ENCODE measurements at regions not wholly inside any gene's neighbourhood (a gene's known extent, or its start where the extent isn't known, plus 50 kb on each side); places are given as distances from the start of the nearest gene placed in this dataset.

GRCh38 chr6:91802431-91802830 is 1215.6 kb upstream of the MAP3K7 start:
- Histone ChIP-seq H3K36me3 (ENCODE audit: low read depth) (no peaks in the 10 kb centered on the region), H3K9me3 (no peaks in the 10 kb centered on the region), H3K4me1 (ENCODE audit: low read depth) (no peaks in the 10 kb centered on the region), H3K4me3 (no peak overlapping the region)
- DNase-seq, result no peak
- no peak for ATAC-seq
- TF ChIP-seq, protein P1, sequence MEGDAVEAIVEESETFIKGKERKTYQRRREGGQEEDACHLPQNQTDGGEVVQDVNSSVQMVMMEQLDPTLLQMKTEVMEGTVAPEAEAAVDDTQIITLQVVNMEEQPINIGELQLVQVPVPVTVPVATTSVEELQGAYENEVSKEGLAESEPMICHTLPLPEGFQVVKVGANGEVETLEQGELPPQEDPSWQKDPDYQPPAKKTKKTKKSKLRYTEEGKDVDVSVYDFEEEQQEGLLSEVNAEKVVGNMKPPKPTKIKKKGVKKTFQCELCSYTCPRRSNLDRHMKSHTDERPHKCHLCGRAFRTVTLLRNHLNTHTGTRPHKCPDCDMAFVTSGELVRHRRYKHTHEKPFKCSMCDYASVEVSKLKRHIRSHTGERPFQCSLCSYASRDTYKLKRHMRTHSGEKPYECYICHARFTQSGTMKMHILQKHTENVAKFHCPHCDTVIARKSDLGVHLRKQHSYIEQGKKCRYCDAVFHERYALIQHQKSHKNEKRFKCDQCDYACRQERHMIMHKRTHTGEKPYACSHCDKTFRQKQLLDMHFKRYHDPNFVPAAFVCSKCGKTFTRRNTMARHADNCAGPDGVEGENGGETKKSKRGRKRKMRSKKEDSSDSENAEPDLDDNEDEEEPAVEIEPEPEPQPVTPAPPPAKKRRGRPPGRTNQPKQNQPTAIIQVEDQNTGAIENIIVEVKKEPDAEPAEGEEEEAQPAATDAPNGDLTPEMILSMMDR (IDR thresholded peaks at IDR 0.05), result no peak
- intact Hi-C loops (cut with DNase I, micrococcal nuclease), result no loop called here

DNA sequence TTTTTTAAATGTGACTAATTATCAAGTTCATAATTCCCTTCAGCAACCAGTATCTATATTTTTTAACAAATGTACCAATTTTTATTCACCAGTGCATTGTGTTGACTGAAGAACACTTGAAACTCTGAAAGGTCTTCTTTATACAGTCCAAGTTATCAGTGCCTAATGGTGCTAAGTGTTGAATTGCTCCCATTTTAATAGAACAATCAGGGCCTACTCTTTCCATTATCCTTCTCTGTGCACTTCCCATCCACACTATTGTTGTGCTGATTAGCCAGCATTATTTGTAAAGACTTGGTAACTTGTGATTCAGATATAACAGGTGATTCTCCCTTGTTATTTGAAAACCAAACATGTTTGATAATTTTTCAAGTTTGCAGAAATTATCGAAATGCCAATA is 1209.7 kb upstream of the MAP3K7 start:
- DNase-seq (no peak), ATAC-seq (no peak)
- Histone ChIP-seq H3K36me3 (ENCODE audit: low read depth) (no peaks in the 10 kb centered on the region), H3K9me3 (no peaks in the 10 kb centered on the region), H3K4me3 (no peak overlapping the region), H3K4me1 (ENCODE audit: low read depth) (no peaks in the 10 kb centered on the region)
- TF ChIP-seq, protein P1 (IDR thresholded peaks at IDR 0.05), result no peak
- intact Hi-C loops (cut with DNase I, micrococcal nuclease), result no loop called here

GRCh38 chr6:91788501-91788900 is 1201.6 kb upstream of the MAP3K7 start:
- no peak for DNase-seq
- Histone ChIP-seq H3K4me1 (ENCODE audit: low read depth) (no peaks in the 10 kb centered on the region), H3K36me3 (ENCODE audit: low read depth) (no peaks in the 10 kb centered on the region), H3K9me3 (no peaks in the 10 kb centered on the region), H3K4me3 (no peak overlapping the region)
- TF ChIP-seq, protein P1 (IDR thresholded peaks at IDR 0.05), result no peak
- no peak for ATAC-seq
- intact Hi-C loops (cut with DNase I, micrococcal nuclease), result no loop called here

DNA sequence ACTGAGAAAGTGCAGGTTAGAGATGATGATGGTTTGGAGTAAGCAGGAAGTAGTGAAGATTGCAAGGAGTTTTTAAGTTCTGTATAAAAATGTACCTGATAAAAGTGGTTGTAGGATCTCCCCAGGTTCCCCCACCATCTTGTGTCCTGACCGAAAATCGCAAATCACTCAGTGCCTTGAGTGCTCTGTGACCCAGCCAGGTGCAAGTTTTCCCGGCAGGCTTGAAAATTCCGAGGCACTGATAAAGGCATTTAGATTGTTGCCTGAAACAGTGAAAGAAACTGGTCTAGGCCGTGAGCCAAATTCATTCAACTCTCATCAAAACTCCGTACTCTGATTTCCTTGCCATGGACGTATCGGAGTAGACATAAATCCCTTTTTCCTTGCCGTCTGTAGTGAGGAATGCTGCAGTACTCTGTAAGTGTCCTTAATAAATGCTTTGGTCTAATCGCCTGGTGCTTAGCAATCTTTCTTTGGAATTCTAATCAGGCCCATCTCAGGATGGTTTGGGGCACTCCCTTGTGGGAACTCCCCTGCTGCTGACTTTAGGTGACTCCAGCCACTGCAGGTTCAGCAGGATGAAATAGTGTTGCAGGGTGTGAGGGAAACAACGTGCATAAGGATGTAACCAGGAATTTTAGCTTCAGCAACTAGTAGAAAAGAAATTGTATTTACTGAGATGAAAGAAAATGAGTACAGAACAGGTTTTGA is 1199.8 kb upstream of the MAP3K7 start:
- intact Hi-C loops (cut with DNase I, micrococcal nuclease), result no loop called here
- ATAC-seq (no peak), DNase-seq (no peak)
- Histone ChIP-seq H3K4me1 (ENCODE audit: low read depth) (no peaks in the 10 kb centered on the region), H3K4me3 (no peak overlapping the region), H3K36me3 (ENCODE audit: low read depth) (no peaks in the 10 kb centered on the region), H3K9me3 (no peaks in the 10 kb centered on the region)
- TF ChIP-seq, protein P1 (IDR thresholded peaks at IDR 0.05), result no peak

DNA sequence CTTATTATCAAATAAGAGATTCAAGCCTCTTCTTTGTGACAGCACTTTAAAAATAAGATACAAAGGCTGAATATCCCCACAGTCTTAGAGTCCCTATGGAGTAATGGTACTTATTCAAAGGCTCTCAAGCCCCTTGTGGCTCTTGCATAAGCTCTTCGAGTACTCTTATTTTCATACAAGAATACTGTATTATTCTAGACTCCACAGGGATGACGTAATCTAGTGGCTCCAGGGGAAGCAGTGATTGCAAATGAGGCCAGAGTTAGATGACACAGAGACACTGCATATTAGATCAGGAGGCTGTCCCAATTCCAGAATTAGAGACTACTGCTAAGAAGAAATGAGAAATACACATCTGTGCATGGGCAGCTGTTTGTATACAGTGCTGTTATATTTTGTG is 1195.9 kb upstream of the MAP3K7 start:
- ATAC-seq, result no peak
- DNase-seq, result no peak
- intact Hi-C loops (cut with DNase I, micrococcal nuclease), result no loop called here

More for the DNA sequence above, 1195.9 kb upstream of the MAP3K7 start:
- H3K4me3 ChIP-seq, result no peak overlapping the region
- TF ChIP-seq, protein P1 (IDR thresholded peaks at IDR 0.05), result no peak
- H3K36me3 ChIP-seq (ENCODE audit: low read depth), result no peaks in the 10 kb centered on the region
- no peaks in the 10 kb centered on the region for H3K9me3 ChIP-seq
- H3K4me1 ChIP-seq (ENCODE audit: low read depth), result no peaks in the 10 kb centered on the region
